SU-DHL-6 (cell line): ENCODE measurements at regions not wholly inside any gene's neighbourhood (a gene's known extent, or its start where the extent isn't known, plus 50 kb on each side); places are given as distances from the start of the nearest gene placed in this dataset.

Experiments
- H2AFZ ChIP-seq: fragments of 200-600 bp; sonication (generic); 2 replicates; pipeline ENCODE4 v1.6.1; 2014; ENCODE audit warnings: low read depth, mild to moderate bottlenecking, moderate library complexity, mixed read lengths, antibody characterized with exemption, low read length; ENCODE audit not compliant: severe bottlenecking
- H3F3A ChIP-seq: fragments of 200-600 bp; shearing (Covaris generic); 2 replicates; pipeline ENCODE4 v1.6.0; 2016; ENCODE audit warnings: antibody characterized with exemption, mild to moderate bottlenecking; ENCODE audit not compliant: insufficient read depth
- H3K27ac ChIP-seq: fragments of 200-600 bp; sonication (generic); 2 replicates; pipeline ENCODE4 v1.5.1; 2016; ENCODE audit warnings: low read depth, mild to moderate bottlenecking, low read length, moderate library complexity, mixed read lengths
- H3K27me3 ChIP-seq: fragments of 200-600 bp; sonication (generic), shearing (Covaris generic); 2 replicates; pipeline ENCODE4 v1.6.0; 2014; ENCODE audit warnings: mild to moderate bottlenecking, low read length
- H3K36me3 ChIP-seq: fragments of 200-600 bp; sonication (generic); 2 replicates; pipeline ENCODE4 v1.6.1; 2014; ENCODE audit warnings: mild to moderate bottlenecking, low read length, mixed read lengths
- H3K4me2 ChIP-seq: fragments of 300-600, 200-600 bp; shearing (Covaris generic), sonication (generic); 2 replicates; pipeline ENCODE4 v1.6.0; 2014; ENCODE audit warnings: low read length, low read depth, mild to moderate bottlenecking; ENCODE audit not compliant: poor library complexity, severe bottlenecking
- H3K4me3 ChIP-seq: fragments of 200-600 bp; sonication (generic); 2 replicates; pipeline ENCODE4 v1.5.1; 2014; ENCODE audit warnings: antibody characterized with exemption, low read length, mild to moderate bottlenecking, mixed read lengths; ENCODE audit not compliant: insufficient read depth, poor library complexity, severe bottlenecking
- H3K79me2 ChIP-seq: fragments of 200-600 bp; sonication (generic); 2 replicates; pipeline ENCODE4 v1.6.1; 2014; ENCODE audit warnings: mild to moderate bottlenecking, low read length, moderate library complexity; ENCODE audit not compliant: insufficient read depth
- H3K9ac ChIP-seq: fragments of 200-600 bp; sonication (generic); 2 replicates; pipeline ENCODE4 v1.7.0; 2014; ENCODE audit warnings: mild to moderate bottlenecking, low read length
- H3K9me2 ChIP-seq: fragments of 200-600 bp; sonication (generic); replicated peaks from 2 replicates; pipeline ENCODE4 v1.6.1; 2014; ENCODE audit warnings: low read length; ENCODE audit not compliant: insufficient read depth
- H3K9me3 ChIP-seq: fragments of 200-600 bp; sonication (generic); 2 replicates; pipeline ENCODE4 v1.6.1; 2014; ENCODE audit warnings: low read length, mixed read lengths; ENCODE audit not compliant: insufficient read depth
- H4K20me1 ChIP-seq: fragments of 200-600 bp; sonication (generic); 2 replicates; pipeline ENCODE4 v1.6.1; 2014; ENCODE audit warnings: low read depth, mild to moderate bottlenecking, antibody characterized with exemption, low read length, moderate library complexity, mixed read lengths
- CTCF ChIP-seq: fragments of 200-600 bp; sonication (generic); IDR thresholded peaks from one replicate; pipeline ENCODE4 v1.5.1; 2017; ENCODE audit warnings: antibody characterized with exemption, mild to moderate bottlenecking, low read length, moderate library complexity; ENCODE audit not compliant: insufficient read depth, poor library complexity, severe bottlenecking
- EZH2phosphoT487 ChIP-seq: fragments of 200-600 bp; sonication (generic), shearing (Covaris generic); conservative IDR thresholded peaks from 2 replicates; pipeline ENCODE4 v1.6.1; 2018; ENCODE audit warnings: mild to moderate bottlenecking, antibody characterized with exemption, low read length, moderate library complexity, mixed read lengths

GRCh38 chr2:150809103-150809502 lies 321.6 kb upstream of the RND3 start:
- Histone ChIP-seq H3K27ac (no peak overlapping the region), H4K20me1 (no peaks in the 10 kb centered on the region), H3K9me3 (no peaks in the 10 kb centered on the region), H3K9me2 (no peaks in the 10 kb centered on the region), H3K79me2 (no peaks in the 10 kb centered on the region), H3F3A (no peaks in the 10 kb centered on the region), H2AFZ (no peak overlapping the region), H3K9ac (no peak overlapping the region), H3K4me2 (no peak overlapping the region), H3K36me3 (no peaks in the 10 kb centered on the region), H3K4me3 (no peak overlapping the region), H3K27me3 (no peaks in the 10 kb centered on the region)
- TF ChIP-seq CTCF (no peak), EZH2phosphoT487 (no peak)

- Histone ChIP-seq H3K9ac (no peak overlapping the region), H3K27ac (no peak overlapping the region), H4K20me1 (no peaks in the 10 kb centered on the region), H3K4me2 (no peak overlapping the region), H3K36me3 (no peaks in the 10 kb centered on the region), H3F3A (no peaks in the 10 kb centered on the region), H3K79me2 (no peaks in the 10 kb centered on the region), H3K27me3 (no peaks in the 10 kb centered on the region), H2AFZ (no peak overlapping the region), H3K9me3 (no peaks in the 10 kb centered on the region), H3K4me3 (no peak overlapping the region), H3K9me2 (no peaks in the 10 kb centered on the region)
- TF ChIP-seq CTCF (no peak), EZH2phosphoT487 (no peak)
Observed at GRCh38 chr2:150806336-150806735, 318.9 kb upstream of the RND3 start.

GRCh38 chr2:150803689-150804398 lies 316.4 kb upstream of the RND3 start:
- no peaks in the 10 kb centered on the region for H3K36me3 ChIP-seq
- no peaks in the 10 kb centered on the region for H3K27me3 ChIP-seq
- no peak overlapping the region for H3K9ac ChIP-seq
- H3K79me2 ChIP-seq = no peaks in the 10 kb centered on the region
- no peaks in the 10 kb centered on the region for H4K20me1 ChIP-seq
- TF ChIP-seq CTCF = no peak
- no peak for TF ChIP-seq EZH2phosphoT487
- no peaks in the 10 kb centered on the region for H3K9me3 ChIP-seq
- H3K27ac ChIP-seq = no peak overlapping the region
- H3K4me3 ChIP-seq = no peak overlapping the region
- H3F3A ChIP-seq = no peaks in the 10 kb centered on the region
- H3K9me2 ChIP-seq = no peaks in the 10 kb centered on the region
- no peak overlapping the region for H2AFZ ChIP-seq
- H3K4me2 ChIP-seq = no peak overlapping the region
